ENCODE measurements at regions not wholly inside any gene's neighbourhood (a gene's known extent, or its start where the extent isn't known, plus 50 kb on each side); places are given as distances from the start of the nearest gene placed in this dataset.

- H3K9ac ChIP-seq (ENCODE audit: low read length) = no peak overlapping the region
- TF ChIP-seq, protein P1, sequence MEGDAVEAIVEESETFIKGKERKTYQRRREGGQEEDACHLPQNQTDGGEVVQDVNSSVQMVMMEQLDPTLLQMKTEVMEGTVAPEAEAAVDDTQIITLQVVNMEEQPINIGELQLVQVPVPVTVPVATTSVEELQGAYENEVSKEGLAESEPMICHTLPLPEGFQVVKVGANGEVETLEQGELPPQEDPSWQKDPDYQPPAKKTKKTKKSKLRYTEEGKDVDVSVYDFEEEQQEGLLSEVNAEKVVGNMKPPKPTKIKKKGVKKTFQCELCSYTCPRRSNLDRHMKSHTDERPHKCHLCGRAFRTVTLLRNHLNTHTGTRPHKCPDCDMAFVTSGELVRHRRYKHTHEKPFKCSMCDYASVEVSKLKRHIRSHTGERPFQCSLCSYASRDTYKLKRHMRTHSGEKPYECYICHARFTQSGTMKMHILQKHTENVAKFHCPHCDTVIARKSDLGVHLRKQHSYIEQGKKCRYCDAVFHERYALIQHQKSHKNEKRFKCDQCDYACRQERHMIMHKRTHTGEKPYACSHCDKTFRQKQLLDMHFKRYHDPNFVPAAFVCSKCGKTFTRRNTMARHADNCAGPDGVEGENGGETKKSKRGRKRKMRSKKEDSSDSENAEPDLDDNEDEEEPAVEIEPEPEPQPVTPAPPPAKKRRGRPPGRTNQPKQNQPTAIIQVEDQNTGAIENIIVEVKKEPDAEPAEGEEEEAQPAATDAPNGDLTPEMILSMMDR (IDR thresholded peaks at IDR 0.05; ENCODE audit: low read length) = no peak
- TF ChIP-seq EZH2 (optimal IDR thresholded peaks at IDR 0.05; ENCODE audit: low read depth, low read length) (no peak), EZH2phosphoT487 (IDR thresholded peaks at IDR 0.05; ENCODE audit: low read length) (no peak)
- H3K27me3 ChIP-seq (replicated peaks; ENCODE audit: insufficient read depth, low read length) = 0 out of 2 replicates have a peak, but pooled peaks cover under 1% of the 10 kb centered on the region
- no peaks in the 10 kb centered on the region for H3K4me1 ChIP-seq (ENCODE audit: low read length)
- no peaks in the 10 kb centered on the region for H3F3A ChIP-seq (ENCODE audit: insufficient read depth, low read length)
- H4K20me1 ChIP-seq (ENCODE audit: insufficient read depth, low read length) = no peaks in the 10 kb centered on the region
- H3K4me3 ChIP-seq (ENCODE audit: low read length) = no peak overlapping the region
- no peak overlapping the region for H3K4me2 ChIP-seq (ENCODE audit: low read depth, low read length)
- no peaks in the 10 kb centered on the region for H3K36me3 ChIP-seq (replicated peaks; ENCODE audit: insufficient read depth, low read length)
- no peaks in the 10 kb centered on the region for H3K79me2 ChIP-seq (ENCODE audit: low read length)
- no peak overlapping the region for H2AFZ ChIP-seq (ENCODE audit: low read length)
- H3K27ac ChIP-seq (ENCODE audit: low read length) = no peak overlapping the region
- DNase-seq = no peak
- H3K9me3 ChIP-seq (replicated peaks; ENCODE audit: insufficient read depth, low read length) = no peaks in the 10 kb centered on the region
- H3K9me2 ChIP-seq (replicated peaks; ENCODE audit: insufficient read depth, low read length) = no peaks in the 10 kb centered on the region
These were observed 155.7 kb downstream of the SMAD6 start for GRCh38 chr15:66857694-66858093.

GRCh38 chr15:66858423-66859207, 156.6 kb downstream of the SMAD6 start:
- Histone ChIP-seq H3K79me2 (ENCODE audit: low read length) (no peaks in the 10 kb centered on the region), H4K20me1 (ENCODE audit: insufficient read depth, low read length) (no peaks in the 10 kb centered on the region), H3K4me3 (ENCODE audit: low read length) (no peak overlapping the region), H3K27me3 (replicated peaks; ENCODE audit: insufficient read depth, low read length) (no peaks in the 10 kb centered on the region), H3F3A (ENCODE audit: insufficient read depth, low read length) (no peaks in the 10 kb centered on the region), H3K27ac (ENCODE audit: low read length) (no peak overlapping the region), H3K9me2 (replicated peaks; ENCODE audit: insufficient read depth, low read length) (no peaks in the 10 kb centered on the region), H3K4me2 (ENCODE audit: low read depth, low read length) (no peak overlapping the region), H3K9ac (ENCODE audit: low read length) (no peak overlapping the region), H2AFZ (ENCODE audit: low read length) (no peak overlapping the region), H3K36me3 (replicated peaks; ENCODE audit: insufficient read depth, low read length) (no peaks in the 10 kb centered on the region), H3K9me3 (replicated peaks; ENCODE audit: insufficient read depth, low read length) (no peaks in the 10 kb centered on the region), H3K4me1 (ENCODE audit: low read length) (no peaks in the 10 kb centered on the region)
- no peak for DNase-seq
- TF ChIP-seq, protein P1 (IDR thresholded peaks at IDR 0.05; ENCODE audit: low read length) = no peak
- TF ChIP-seq EZH2 (optimal IDR thresholded peaks at IDR 0.05; ENCODE audit: low read depth, low read length) = no peak
- no peak for TF ChIP-seq EZH2phosphoT487 (IDR thresholded peaks at IDR 0.05; ENCODE audit: low read length)

- Histone ChIP-seq H3F3A (ENCODE audit: insufficient read depth, low read length) (no peaks in the 10 kb centered on the region), H4K20me1 (ENCODE audit: insufficient read depth, low read length) (no peaks in the 10 kb centered on the region), H3K4me3 (ENCODE audit: low read length) (no peak overlapping the region), H3K4me1 (ENCODE audit: low read length) (no peaks in the 10 kb centered on the region), H3K27me3 (replicated peaks; ENCODE audit: insufficient read depth, low read length) (no peaks in the 10 kb centered on the region), H3K9ac (ENCODE audit: low read length) (no peak overlapping the region), H2AFZ (ENCODE audit: low read length) (no peak overlapping the region), H3K9me3 (replicated peaks; ENCODE audit: insufficient read depth, low read length) (no peaks in the 10 kb centered on the region), H3K27ac (ENCODE audit: low read length) (no peak overlapping the region), H3K9me2 (replicated peaks; ENCODE audit: insufficient read depth, low read length) (no peaks in the 10 kb centered on the region), H3K4me2 (ENCODE audit: low read depth, low read length) (no peak overlapping the region), H3K36me3 (replicated peaks; ENCODE audit: insufficient read depth, low read length) (no peaks in the 10 kb centered on the region), H3K79me2 (ENCODE audit: low read length) (no peaks in the 10 kb centered on the region)
- DNase-seq = no peak
- TF ChIP-seq, protein P1 (IDR thresholded peaks at IDR 0.05; ENCODE audit: low read length) = no peak
- TF ChIP-seq EZH2 (optimal IDR thresholded peaks at IDR 0.05; ENCODE audit: low read depth, low read length) = no peak
- no peak for TF ChIP-seq EZH2phosphoT487 (IDR thresholded peaks at IDR 0.05; ENCODE audit: low read length)
These were observed 157.7 kb downstream of the SMAD6 start for GRCh38 chr15:66859688-66860253.

All from MM.1S (cell line).